ENCODE measurements at regions not wholly inside any gene's neighbourhood (a gene's known extent, or its start where the extent isn't known, plus 50 kb on each side); places are given as distances from the start of the nearest gene placed in this dataset.
"Not testable (repeated sequence)": the region's sequence is repeated elsewhere in the genome, so short reads cannot be mapped to it uniquely, and the experiment has no call there.

DNA sequence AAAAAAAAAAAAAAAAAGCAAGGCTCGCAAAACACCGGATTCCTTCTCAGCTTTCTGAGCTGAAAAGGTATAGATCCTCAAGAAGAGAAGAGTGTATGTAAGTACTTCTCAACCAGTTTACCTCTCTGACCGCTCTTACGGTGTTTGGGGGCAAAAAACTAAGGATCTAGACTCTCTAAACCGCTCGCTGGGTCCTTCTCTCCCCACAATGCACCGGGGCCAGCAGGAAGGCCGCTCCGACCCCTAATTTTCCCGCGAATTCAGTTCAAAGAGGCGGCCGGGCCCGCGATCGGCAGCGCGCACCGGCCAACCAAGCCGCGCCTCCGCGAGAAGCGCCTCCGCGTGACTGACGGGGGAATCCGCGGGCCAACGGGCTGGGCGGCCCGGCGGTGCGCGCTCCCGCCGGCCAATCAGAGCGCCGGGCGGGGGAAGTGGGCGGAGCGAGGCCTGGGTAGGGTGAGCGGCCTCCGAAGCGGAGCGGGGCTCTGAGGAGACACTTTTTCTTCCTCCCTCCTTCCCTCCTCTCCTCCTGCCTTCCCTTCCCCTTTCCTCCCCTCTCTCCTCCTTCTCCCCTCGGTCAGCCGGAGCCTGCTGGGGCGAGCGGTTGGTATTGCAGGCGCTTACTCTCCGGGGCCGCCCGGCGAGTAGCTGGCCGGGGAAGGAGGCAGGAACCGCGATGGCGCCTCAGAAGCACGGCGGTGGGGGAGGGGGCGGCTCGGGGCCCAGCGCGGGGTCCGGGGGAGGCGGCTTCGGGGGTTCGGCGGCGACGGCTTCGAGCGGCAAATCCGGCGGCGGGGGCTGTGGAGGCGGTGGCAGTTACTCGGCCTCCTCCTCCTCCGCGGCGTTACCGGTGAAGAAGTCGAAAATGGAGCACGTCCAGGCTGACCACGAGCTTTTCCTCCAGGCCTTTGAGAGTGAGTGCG lies 93.0 kb downstream of the CRLF3 start:
- peak overlapping the region; percentile 73 for H3K4me3 ChIP-seq (ENCODE audit: low read depth, low read length)

DNA sequence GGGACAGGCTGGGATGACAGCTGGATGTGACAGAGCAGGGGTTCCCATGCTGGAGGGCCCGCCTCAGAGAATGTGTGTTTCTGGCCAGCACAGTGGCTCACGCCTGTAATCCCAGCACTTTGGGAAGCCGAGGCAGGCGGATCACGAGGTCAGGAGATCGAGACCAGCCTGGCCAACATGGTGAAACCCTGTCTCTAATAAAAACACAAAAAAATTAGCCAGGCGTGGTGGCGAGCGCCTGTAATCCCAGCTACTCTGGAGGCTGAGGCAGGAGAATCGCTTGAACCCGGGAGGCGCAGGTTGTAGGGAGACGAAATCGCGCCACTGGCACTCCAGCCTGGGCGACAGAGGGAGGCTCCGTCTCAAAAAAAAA lies 93.7 kb downstream of the CRLF3 start:
- H3K4me3 ChIP-seq (ENCODE audit: low read depth, low read length), result peak overlapping the region; percentile 28

GRCh38 chr17:30730171-30730836 lies 94.2 kb downstream of the CRLF3 start:
- not testable (repeated sequence) for H3K4me3 ChIP-seq (ENCODE audit: low read depth, low read length)

- not testable (repeated sequence) for H3K4me3 ChIP-seq (ENCODE audit: low read depth, low read length)
Observed at GRCh38 chr17:30729471-30730170, 94.9 kb downstream of the CRLF3 start.

DNA sequence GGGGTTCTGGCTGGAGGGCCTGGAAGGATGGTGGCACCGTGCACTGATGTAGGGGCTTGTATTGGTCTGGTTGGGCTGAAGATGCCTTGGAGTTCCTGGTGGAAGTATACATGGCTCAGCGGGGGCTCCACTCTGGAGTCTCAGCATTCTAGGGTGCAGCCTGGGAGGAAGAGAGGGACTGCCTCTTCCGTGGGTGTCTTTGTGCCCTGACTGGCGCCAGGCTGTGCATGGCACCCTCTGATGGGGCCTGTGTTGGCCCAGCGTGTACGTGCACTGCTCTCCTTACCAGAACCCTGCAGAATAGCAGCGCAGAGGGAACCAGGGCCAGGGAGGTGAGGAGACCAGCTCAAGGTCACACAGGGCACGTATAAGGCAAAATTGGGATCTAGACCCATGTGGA lies 97.0 kb downstream of the CRLF3 start:
- not testable (repeated sequence) for H3K4me3 ChIP-seq (ENCODE audit: low read depth, low read length)

GRCh38 chr17:30726734-30727133 lies 97.8 kb downstream of the CRLF3 start:
- not testable (repeated sequence) for H3K4me3 ChIP-seq (ENCODE audit: low read depth, low read length)

DNA sequence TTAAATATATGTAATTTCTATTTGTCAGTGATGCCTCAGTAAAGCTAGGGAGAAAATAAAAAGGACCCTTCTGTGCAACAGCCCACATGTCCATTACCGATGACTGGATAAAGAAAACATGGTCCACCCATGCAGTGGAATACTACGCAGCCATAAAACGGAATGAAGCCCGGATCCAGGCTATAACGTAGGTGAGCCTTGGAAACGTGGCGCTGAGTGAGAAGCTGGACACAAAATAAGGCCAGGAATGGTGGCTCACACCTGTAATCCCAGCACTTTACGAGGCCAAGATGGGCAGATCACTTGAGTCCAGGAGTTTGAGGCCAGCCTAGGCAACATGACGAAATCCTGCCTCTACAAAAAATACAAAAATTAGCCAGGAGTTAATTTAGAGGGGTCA lies 98.2 kb downstream of the CRLF3 start:
- not testable (repeated sequence) for H3K4me3 ChIP-seq (ENCODE audit: low read depth, low read length)

DNA sequence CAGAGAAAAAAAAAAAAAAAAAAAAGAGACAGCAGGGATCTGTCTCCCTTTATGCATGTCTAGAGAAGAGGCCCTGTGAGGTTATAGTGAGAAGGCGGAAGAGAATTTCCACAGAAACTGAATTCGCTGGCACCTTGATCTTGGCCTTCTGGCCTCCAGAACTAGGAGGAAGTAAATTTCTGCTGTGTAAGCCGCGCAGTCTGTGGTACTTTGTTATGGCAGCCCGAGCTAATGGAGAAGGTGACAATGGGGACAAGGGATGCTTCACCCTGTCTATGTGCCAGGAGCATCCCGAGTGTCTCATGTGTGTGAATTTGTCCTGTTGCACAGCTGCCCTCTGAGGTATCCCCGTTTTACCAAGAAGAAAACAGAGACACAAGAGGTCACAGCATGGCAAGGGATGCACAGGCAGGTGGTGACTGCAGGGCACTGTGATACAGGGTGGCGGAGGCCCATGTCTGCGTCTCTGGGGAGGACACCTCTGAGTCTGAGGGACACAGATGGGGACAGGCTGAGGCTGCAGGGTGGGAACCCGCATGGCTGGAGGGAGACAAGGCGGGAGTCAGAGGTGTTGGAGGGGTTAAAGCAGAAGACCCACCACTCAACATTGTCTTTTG lies 100.3 kb downstream of the CRLF3 start:
- not testable (repeated sequence) for H3K4me3 ChIP-seq (ENCODE audit: low read depth, low read length)

DNA sequence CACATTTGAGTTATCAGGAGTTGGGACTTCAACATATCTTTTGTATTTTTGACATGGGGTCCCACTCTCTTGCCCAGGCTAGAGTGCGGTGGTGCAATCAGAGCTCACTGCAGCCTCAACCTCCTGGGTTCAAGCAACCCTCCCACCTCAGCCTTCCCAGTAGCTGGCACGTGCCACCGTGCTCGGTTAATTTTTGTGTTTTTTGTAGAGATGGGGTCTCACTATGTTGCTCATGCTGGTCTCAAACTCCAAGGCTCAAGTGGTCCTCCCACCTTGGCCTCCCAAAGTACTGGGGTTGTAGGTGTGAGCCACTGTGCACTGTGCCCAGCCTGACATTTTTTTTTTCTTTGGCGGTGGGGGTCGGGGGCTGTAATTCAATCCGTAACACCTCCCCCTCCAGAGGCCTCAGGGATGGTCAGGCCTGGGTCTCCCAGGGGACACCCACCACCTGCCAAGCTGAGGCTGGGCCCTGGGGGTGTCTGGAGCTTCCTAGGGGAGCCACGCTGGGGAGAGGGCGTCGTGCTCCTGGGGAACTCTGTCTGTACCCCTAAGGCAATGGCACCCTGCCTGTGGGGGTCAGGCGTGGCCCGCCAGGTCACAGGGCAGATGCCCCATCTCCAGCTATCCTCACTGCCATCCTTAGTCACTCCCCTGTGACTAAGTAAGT lies 102.2 kb downstream of the CRLF3 start:
- H3K4me3 ChIP-seq (ENCODE audit: low read depth, low read length), result not testable (repeated sequence)

DNA sequence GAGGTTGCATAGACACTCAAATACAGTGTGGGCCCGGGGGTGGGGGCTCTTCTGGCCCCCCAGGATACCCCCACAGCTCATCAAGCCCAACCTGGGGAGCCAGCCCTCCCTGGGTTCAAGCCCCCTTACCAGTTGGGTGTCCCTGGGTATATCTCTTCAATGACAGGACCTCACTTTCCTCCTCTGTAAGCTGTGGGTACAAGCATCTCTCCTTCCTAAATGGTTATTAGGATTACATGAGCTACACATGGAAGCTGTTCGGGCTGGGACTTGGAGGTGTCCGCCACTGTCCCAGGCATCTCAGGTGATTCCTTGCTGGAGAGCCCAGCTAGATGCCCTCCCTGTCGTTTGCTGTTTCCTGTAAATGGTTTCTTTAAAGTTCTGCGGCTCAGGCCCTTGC lies 103.5 kb downstream of the CRLF3 start:
- H3K4me3 ChIP-seq (ENCODE audit: low read depth, low read length), result not testable (repeated sequence)

DNA sequence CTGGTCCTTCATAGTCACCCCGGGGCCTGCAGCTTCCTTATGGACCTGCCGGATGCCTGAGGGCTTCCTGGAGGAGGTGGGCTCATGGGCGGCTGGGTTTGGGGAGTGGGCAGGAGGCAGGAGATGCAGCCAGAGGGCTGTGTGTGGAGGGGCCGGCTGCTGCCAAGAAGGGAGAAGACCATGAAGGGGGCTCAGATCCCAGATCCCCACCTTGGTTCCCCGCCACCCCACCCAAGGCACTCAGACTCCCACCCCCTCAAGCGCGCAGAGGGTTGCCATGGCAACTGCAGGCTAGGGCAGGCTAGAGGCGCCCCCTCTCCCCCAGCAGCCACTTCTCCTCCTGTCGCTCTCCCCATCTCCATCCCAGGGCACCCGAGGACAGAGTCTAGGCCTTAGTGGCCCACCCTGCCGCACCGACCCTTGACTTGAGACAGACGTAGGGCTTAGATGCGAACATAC lies 104.5 kb downstream of the CRLF3 start:
- no peak overlapping the region for H3K4me3 ChIP-seq (ENCODE audit: low read depth, low read length)
- no peak for TF ChIP-seq CTCF (IDR thresholded peaks at IDR 0.05; ENCODE audit: low read depth, low read length)

DNA sequence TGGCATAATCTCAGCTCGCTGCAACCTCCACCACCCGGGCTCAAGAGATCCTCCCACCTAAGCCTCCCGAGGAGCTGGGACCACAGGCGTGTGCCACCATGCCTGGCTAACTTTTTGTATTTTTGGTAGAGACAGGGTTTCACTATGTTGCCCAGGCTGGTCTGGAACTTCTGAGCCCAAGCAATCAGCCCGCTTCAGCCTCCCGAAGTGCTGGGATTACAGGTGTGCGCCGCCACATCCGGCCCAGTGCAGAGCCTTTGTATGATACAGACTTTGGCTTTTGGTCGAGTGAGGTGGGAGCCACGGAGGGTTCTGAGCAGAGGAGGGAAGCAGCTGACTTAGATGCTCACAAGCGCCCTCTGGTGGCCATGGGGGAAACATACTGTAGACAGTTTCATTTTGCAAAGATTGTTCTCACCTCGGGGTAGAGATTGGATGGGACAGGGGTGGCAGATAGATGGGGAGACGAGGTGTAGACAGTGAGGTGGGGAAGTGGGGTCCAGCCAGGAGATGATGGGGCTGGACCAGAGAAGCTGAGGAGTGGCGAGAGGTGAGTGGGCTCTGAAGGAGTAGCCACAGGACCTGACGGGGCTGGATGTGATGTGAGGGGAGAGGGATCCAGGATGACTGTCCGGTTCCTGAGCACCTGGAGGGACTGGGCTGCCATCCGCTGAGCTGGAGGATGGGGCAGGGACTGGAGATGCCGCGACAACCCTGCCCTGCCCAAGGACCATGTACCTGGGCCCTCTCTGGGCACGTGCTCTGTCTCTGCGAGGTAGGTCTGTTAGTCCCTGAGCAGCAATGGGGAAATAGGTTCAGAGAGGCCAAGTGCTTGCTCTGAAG lies 105.1 kb downstream of the CRLF3 start:
- not testable (repeated sequence) for H3K4me3 ChIP-seq (ENCODE audit: low read depth, low read length)
- peak; percentile 51 for TF ChIP-seq CTCF (IDR thresholded peaks at IDR 0.05; ENCODE audit: low read depth, low read length)

- not testable (repeated sequence) for H3K4me3 ChIP-seq (ENCODE audit: low read depth, low read length)
Observed at GRCh38 chr17:30718691-30719090, 105.8 kb downstream of the CRLF3 start.

DNA sequence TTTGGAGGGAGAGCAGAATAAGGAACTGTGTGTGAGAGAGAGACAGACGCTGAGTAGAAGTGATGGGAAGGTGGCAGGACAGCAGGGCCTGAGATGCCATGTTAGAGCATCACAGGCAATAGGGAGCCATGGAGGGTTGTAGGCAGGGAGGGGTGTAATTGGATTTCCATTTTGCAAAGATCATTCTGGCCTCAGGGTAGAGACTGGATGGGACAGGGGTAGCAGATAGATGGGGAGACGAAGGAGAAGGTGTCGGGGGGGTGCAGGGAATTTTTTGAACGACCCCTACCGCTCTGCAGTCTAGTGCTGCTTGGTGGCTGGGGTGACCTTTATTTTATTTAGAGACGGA lies 106.4 kb downstream of the CRLF3 start:
- H3K4me3 ChIP-seq (ENCODE audit: low read depth, low read length), result not testable (repeated sequence)
